HG03175 (cell line): ENCODE measurements at regions not wholly inside any gene's neighbourhood (a gene's known extent, or its start where the extent isn't known, plus 50 kb on each side); places are given as distances from the start of the nearest gene placed in this dataset.

ENCODE experiments used
- ATAC-seq: cut with Tn5 transposase; IDR thresholded peaks from one replicate; pipeline ENCODE4 v1.9.1; 2021; ENCODE audit warnings: mild to moderate bottlenecking, moderate library complexity; ENCODE audit not compliant: unreplicated experiment

- no peak for ATAC-seq
Observed at GRCh38 chr4:67236788-67237187, 308.5 kb downstream of the CENPC start.

GRCh38 chr4:67236318-67236717 lies 309.0 kb downstream of the CENPC start:
- no peak for ATAC-seq

- no peak for ATAC-seq
Observed at GRCh38 chr4:67234296-67234695, 311.0 kb downstream of the CENPC start.

- ATAC-seq, result no peak
Observed at GRCh38 chr4:67229148-67229547, 316.2 kb downstream of the CENPC start.

- ATAC-seq, result no peak
Observed at GRCh38 chr4:67220861-67221260, 324.4 kb downstream of the CENPC start.

- ATAC-seq, result no peak
Observed at GRCh38 chr4:67218883-67219282, 326.4 kb downstream of the CENPC start.

GRCh38 chr4:67207941-67208441 lies 337.3 kb downstream of the CENPC start:
- ATAC-seq, result no peak

GRCh38 chr4:67204441-67204840 lies 340.9 kb downstream of the CENPC start:
- ATAC-seq, result no peak

GRCh38 chr4:67201334-67201733 lies 344.0 kb downstream of the CENPC start:
- no peak for ATAC-seq

GRCh38 chr4:67198727-67199126 lies 346.6 kb downstream of the CENPC start:
- peak; percentile 66 for ATAC-seq

GRCh38 chr4:67167849-67168248 lies 377.5 kb downstream of the CENPC start:
- no peak for ATAC-seq

- ATAC-seq, result no peak
Observed at GRCh38 chr4:67162690-67163089, 382.6 kb downstream of the CENPC start.

GRCh38 chr4:67161311-67161710 lies 384.0 kb downstream of the CENPC start:
- no peak for ATAC-seq

- ATAC-seq, result peak; percentile 50
Observed at GRCh38 chr4:67160394-67160793, 384.9 kb downstream of the CENPC start.

GRCh38 chr4:67158666-67159065 lies 386.6 kb downstream of the CENPC start:
- no peak for ATAC-seq

GRCh38 chr4:67152976-67153375 lies 392.3 kb downstream of the CENPC start:
- no peak for ATAC-seq

GRCh38 chr4:67151376-67152343 lies 393.6 kb downstream of the CENPC start:
- ATAC-seq, result no peak

- ATAC-seq, result no peak
Observed at GRCh38 chr4:67141586-67141985, 403.7 kb downstream of the CENPC start.

GRCh38 chr4:67134616-67135015 lies 410.7 kb downstream of the CENPC start:
- no peak for ATAC-seq

GRCh38 chr4:67133162-67133561 lies 412.1 kb downstream of the CENPC start:
- no peak for ATAC-seq

- peak; percentile 91 for ATAC-seq
Observed at GRCh38 chr4:67131224-67131623, 414.1 kb downstream of the CENPC start.

- no peak for ATAC-seq
Observed at GRCh38 chr4:67130411-67130810, 414.9 kb downstream of the CENPC start.
